ENCODE measurements at regions not wholly inside any gene's neighbourhood (a gene's known extent, or its start where the extent isn't known, plus 50 kb on each side); places are given as distances from the start of the nearest gene placed in this dataset.

DNA sequence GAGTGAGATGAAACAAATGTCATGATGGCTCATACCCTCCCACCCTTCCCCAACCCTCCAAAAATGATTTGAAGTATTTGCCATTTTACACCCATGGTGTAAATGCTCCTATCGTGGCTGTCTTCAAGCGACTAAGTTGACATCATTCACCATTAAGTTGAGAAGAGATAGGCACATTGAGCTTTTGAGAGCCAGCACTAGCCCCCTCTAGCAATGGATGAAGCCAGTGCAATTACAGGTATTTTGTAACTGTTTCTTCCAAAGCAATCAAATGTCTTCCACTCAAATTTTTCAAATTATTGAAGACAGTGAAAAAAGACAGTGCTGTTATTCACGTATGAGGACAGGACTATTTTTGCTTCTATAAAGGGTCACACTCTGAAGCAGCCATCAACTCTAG, 371.5 kb upstream of the KLF4 start:
- Histone ChIP-seq H3K27me3 (ENCODE audit: control insufficient read depth in 2 of 2, insufficient read depth in 2 of 2, low read length in 2 of 2) (no peaks in the 10 kb centered on the region), H2AFZ (ENCODE audit: low read depth, low read length) (no peak overlapping the region), H3K36me3 (ENCODE audit: control insufficient read depth in 2 of 2, extremely low read depth in 1 of 2, insufficient read depth in 2 of 2, low read length in 2 of 2) (no peaks in the 10 kb centered on the region), H3K4me1 (ENCODE audit: control insufficient read depth, extremely low read depth, insufficient read depth, low read length) (no peaks in the 10 kb centered on the region), H4K20me1 (replicated peaks; ENCODE audit: control insufficient read depth, extremely low read depth, insufficient read depth, low read length) (no peaks in the 10 kb centered on the region), H3K79me2 (ENCODE audit: control insufficient read depth, insufficient read depth, low read length) (no peaks in the 10 kb centered on the region), H3K9me3 (replicated peaks; ENCODE audit: control insufficient read depth, insufficient read depth, low read length) (no peaks in the 10 kb centered on the region), H3K4me2 (ENCODE audit: insufficient read depth, low read length) (no peak overlapping the region), H3K27ac (ENCODE audit: insufficient read depth, low read depth, low read length) (no peak overlapping the region), H3K9me1 (replicated peaks; ENCODE audit: control insufficient read depth, extremely low read depth, insufficient read depth, low read length) (no peaks in the 10 kb centered on the region), H3K9ac (replicated peaks; ENCODE audit: extremely low read depth, insufficient read depth, low read length) (no peak overlapping the region), H3K4me3 (replicated peaks in 1 of 3; ENCODE audit: insufficient read depth in 1 of 3, low read depth in 1 of 3, low read length in 3 of 3) (no peak overlapping the region)
- TF ChIP-seq, protein P1, sequence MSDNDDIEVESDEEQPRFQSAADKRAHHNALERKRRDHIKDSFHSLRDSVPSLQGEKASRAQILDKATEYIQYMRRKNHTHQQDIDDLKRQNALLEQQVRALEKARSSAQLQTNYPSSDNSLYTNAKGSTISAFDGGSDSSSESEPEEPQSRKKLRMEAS (IDR thresholded peaks at IDR 0.05; ENCODE audit: insufficient read depth, insufficient read length) = no peak
- TF ChIP-seq POLR2AphosphoS5 (IDR thresholded peaks at IDR 0.05; ENCODE audit: insufficient read depth, low read depth, low read length) (no peak), EZH2 (IDR thresholded peaks at IDR 0.05; ENCODE audit: borderline replicate concordance, low read depth, low read length, severe bottlenecking) (no peak), JUN (IDR thresholded peaks at IDR 0.05; ENCODE audit: borderline replicate concordance, insufficient read depth, insufficient read length, low read depth) (no peak), MYC (IDR thresholded peaks at IDR 0.05; ENCODE audit: low read depth, low read length) (no peak), FOS (IDR thresholded peaks at IDR 0.05; ENCODE audit: borderline replicate concordance, insufficient read depth, low read length) (no peak), POLR2A (IDR thresholded peaks at IDR 0.05; ENCODE audit: low read depth, low read length) (no peak)
- FAIRE-seq (no peak), DNase-seq (ENCODE audit: low read depth, low spot score) (no peak)
- CTCF ChIA-PET = interaction anchor here (0.6 to 2.3 kb wide), 6 partner anchors 8 to 436 kb away, joined by 3 to 8 read pairs (median 4); no protein-coding TSS in a partner anchor
- no TSS peak for BruUV-seq (replicated peaks)
- intact Hi-C loops (cut with micrococcal nuclease) (no loop called here), dilution Hi-C loops (cut with MboI; ENCODE audit: extremely low pct_ligation_motif_present, low sequenced_read_pairs) (no loop called here)
- POLR2A ChIA-PET = no interaction called here

DNA sequence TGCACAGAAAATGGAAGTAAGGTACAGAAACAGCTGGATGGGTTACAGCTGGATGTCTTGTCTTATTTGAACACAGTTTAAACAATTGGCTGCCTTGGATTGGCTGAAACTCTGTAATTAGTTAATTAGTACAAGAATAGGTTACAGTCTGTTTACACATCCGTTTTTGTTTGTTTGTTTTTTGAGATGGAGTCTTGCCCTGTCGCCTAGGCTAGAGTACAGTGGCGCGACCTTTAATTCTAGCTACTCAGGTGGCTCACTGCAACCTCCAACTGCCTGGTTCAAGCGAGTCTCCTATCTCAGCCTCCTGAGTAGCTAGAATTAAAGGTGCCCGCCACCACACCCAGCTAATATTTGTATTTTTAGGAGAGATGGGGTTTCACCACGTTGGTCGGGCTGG, 368.7 kb upstream of the KLF4 start:
- H3K9ac ChIP-seq (replicated peaks; ENCODE audit: extremely low read depth, insufficient read depth, low read length) = no peak overlapping the region
- H3K79me2 ChIP-seq (ENCODE audit: control insufficient read depth, insufficient read depth, low read length) = no peaks in the 10 kb centered on the region
- no peak for TF ChIP-seq MYC (IDR thresholded peaks at IDR 0.05; ENCODE audit: low read depth, low read length)
- TF ChIP-seq, protein P1 (IDR thresholded peaks at IDR 0.05; ENCODE audit: insufficient read depth, insufficient read length) = no peak
- TF ChIP-seq POLR2A (IDR thresholded peaks at IDR 0.05; ENCODE audit: low read depth, low read length) = no peak
- TF ChIP-seq EZH2 (IDR thresholded peaks at IDR 0.05; ENCODE audit: borderline replicate concordance, low read depth, low read length, severe bottlenecking) = no peak
- no peak for TF ChIP-seq JUN (IDR thresholded peaks at IDR 0.05; ENCODE audit: borderline replicate concordance, insufficient read depth, insufficient read length, low read depth)
- no peak for TF ChIP-seq POLR2AphosphoS5 (IDR thresholded peaks at IDR 0.05; ENCODE audit: insufficient read depth, low read depth, low read length)
- TF ChIP-seq, protein P2, sequence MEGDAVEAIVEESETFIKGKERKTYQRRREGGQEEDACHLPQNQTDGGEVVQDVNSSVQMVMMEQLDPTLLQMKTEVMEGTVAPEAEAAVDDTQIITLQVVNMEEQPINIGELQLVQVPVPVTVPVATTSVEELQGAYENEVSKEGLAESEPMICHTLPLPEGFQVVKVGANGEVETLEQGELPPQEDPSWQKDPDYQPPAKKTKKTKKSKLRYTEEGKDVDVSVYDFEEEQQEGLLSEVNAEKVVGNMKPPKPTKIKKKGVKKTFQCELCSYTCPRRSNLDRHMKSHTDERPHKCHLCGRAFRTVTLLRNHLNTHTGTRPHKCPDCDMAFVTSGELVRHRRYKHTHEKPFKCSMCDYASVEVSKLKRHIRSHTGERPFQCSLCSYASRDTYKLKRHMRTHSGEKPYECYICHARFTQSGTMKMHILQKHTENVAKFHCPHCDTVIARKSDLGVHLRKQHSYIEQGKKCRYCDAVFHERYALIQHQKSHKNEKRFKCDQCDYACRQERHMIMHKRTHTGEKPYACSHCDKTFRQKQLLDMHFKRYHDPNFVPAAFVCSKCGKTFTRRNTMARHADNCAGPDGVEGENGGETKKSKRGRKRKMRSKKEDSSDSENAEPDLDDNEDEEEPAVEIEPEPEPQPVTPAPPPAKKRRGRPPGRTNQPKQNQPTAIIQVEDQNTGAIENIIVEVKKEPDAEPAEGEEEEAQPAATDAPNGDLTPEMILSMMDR (IDR thresholded peaks at IDR 0.05; ENCODE audit: extremely low read depth in 1 of 2, insufficient read depth in 1 of 2, low read depth in 1 of 2, low read length in 2 of 2) = no peak
- no TSS peak for BruUV-seq (replicated peaks)
- no peak for FAIRE-seq
- H2AFZ ChIP-seq (ENCODE audit: low read depth, low read length) = no peak overlapping the region
- no peak overlapping the region for H3K27ac ChIP-seq (ENCODE audit: insufficient read depth, low read depth, low read length)
- no peaks in the 10 kb centered on the region for H3K4me1 ChIP-seq (ENCODE audit: control insufficient read depth, extremely low read depth, insufficient read depth, low read length)
- no peak overlapping the region for H3K4me3 ChIP-seq (replicated peaks in 1 of 3; ENCODE audit: insufficient read depth in 1 of 3, low read depth in 1 of 3, low read length in 3 of 3)
- H3K9me1 ChIP-seq (replicated peaks; ENCODE audit: control insufficient read depth, extremely low read depth, insufficient read depth, low read length) = no peaks in the 10 kb centered on the region
- H4K20me1 ChIP-seq (replicated peaks; ENCODE audit: control insufficient read depth, extremely low read depth, insufficient read depth, low read length) = no peaks in the 10 kb centered on the region
- no peak overlapping the region for H3K4me2 ChIP-seq (ENCODE audit: insufficient read depth, low read length)
- intact Hi-C loops (cut with micrococcal nuclease) (no loop called here), dilution Hi-C loops (cut with MboI; ENCODE audit: extremely low pct_ligation_motif_present, low sequenced_read_pairs) (no loop called here)
- DNase-seq (ENCODE audit: low read depth, low spot score) = no peak
- ChIA-PET CTCF (no interaction called here), POLR2A (no interaction called here)
- H3K27me3 ChIP-seq (ENCODE audit: control insufficient read depth in 2 of 2, insufficient read depth in 2 of 2, low read length in 2 of 2) = no peaks in the 10 kb centered on the region
- no peaks in the 10 kb centered on the region for H3K36me3 ChIP-seq (ENCODE audit: control insufficient read depth in 2 of 2, extremely low read depth in 1 of 2, insufficient read depth in 2 of 2, low read length in 2 of 2)
- H3K9me3 ChIP-seq (replicated peaks; ENCODE audit: control insufficient read depth, insufficient read depth, low read length) = no peaks in the 10 kb centered on the region

All from endothelial cell of umbilical vein (primary cell).